ENCODE measurements at regions not wholly inside any gene's neighbourhood (a gene's known extent, or its start where the extent isn't known, plus 50 kb on each side); places are given as distances from the start of the nearest gene placed in this dataset.

DNA sequence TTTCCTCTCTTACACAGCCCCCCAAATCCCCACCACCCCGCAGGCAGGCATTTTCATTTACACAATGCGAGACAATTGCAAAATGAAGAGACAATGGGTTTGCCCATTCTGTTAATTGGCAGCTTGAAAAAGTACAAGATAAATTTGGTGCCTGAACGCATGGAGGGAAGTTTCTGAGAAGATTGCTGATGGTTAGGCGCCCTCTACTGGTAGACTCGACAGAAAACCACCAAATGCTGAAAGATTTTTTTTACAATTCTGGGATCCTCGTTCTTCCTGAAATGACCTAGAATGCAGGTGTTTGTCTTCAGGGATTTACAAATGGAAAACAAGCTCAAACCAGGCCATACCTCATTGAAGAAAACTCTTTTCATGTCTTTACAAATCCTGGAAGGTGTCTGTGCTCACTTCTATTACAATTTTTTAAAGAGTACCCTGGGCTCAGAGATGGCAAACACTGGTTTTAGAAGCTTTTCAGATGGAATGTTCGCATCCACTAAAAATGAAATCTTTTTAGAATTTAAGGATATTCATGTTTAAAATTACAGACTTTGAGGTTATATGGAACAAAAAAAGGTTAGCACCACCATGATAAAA, 338.5 kb downstream of the PMP22 start:
- Histone ChIP-seq H2AFZ (ENCODE audit: low read depth, low read length) (no peak overlapping the region), H2BK120ac (ENCODE audit: low read depth, low read length) (no peak overlapping the region), H3K4me1 (ENCODE audit: control insufficient read depth, insufficient read depth, low read depth, low read length) (no peaks in the 10 kb centered on the region), H3K27ac (ENCODE audit: low read length, poor library complexity, severe bottlenecking) (no peak overlapping the region), H3K79me1 (replicated peaks; ENCODE audit: low read length, poor library complexity, severe bottlenecking) (no peaks in the 10 kb centered on the region), H2AK5ac (ENCODE audit: low read length, severe bottlenecking) (no peak overlapping the region), H3K4ac (ENCODE audit: low read depth in 1 of 2, low read length in 2 of 2) (no peak overlapping the region), H4K8ac (ENCODE audit: low read length) (no peak overlapping the region), H2BK15ac (ENCODE audit: low read depth, poor library complexity, severe bottlenecking) (no peak overlapping the region), H3K18ac (ENCODE audit: low read depth in 1 of 2, low read length in 2 of 2) (no peak overlapping the region), H4K91ac (ENCODE audit: low read length) (no peak overlapping the region), H3K9ac (ENCODE audit: low read length) (no peak overlapping the region), H2BK12ac (ENCODE audit: low read length in 2 of 2) (no peak overlapping the region), H3K9me3 (ENCODE audit: control insufficient read depth, low read length) (no peaks in the 10 kb centered on the region), H3K27me3 (ENCODE audit: control insufficient read depth in 1 of 2, insufficient read depth in 1 of 2, low read length in 2 of 2) (no peaks in the 10 kb centered on the region), H2BK5ac (ENCODE audit: low read depth, low read length, poor library complexity, severe bottlenecking) (no peak overlapping the region), H3K4me3 (ENCODE audit: insufficient read depth in 1 of 2, low read depth in 1 of 2, low read length in 2 of 2) (no peak overlapping the region), H3K23ac (ENCODE audit: low read length in 2 of 2) (no peak overlapping the region), H3K14ac (ENCODE audit: low read length in 2 of 2) (no peak overlapping the region), H3K4me2 (ENCODE audit: low read length, poor library complexity, severe bottlenecking) (no peak overlapping the region), H3K36me3 (ENCODE audit: control insufficient read depth in 1 of 2, insufficient read depth in 2 of 2, low read depth in 1 of 2, low read length in 2 of 2) (no peaks in the 10 kb centered on the region)
- 3% methylated on average over 4 of the region's 7 CpGs for WGBS
- DNase-seq, result peak; percentile 74

GRCh38 chr17:14926073-14926472, 339.1 kb downstream of the PMP22 start:
- no peak overlapping the region for H3K9ac ChIP-seq (ENCODE audit: low read length)
- H3K4me1 ChIP-seq (ENCODE audit: control insufficient read depth, insufficient read depth, low read depth, low read length), result no peaks in the 10 kb centered on the region
- H3K14ac ChIP-seq (ENCODE audit: low read length in 2 of 2), result no peak overlapping the region
- no peak overlapping the region for H2BK15ac ChIP-seq (ENCODE audit: low read depth, poor library complexity, severe bottlenecking)
- H2BK5ac ChIP-seq (ENCODE audit: low read depth, low read length, poor library complexity, severe bottlenecking), result no peak overlapping the region
- H3K27ac ChIP-seq (ENCODE audit: low read length, poor library complexity, severe bottlenecking), result no peak overlapping the region
- H4K8ac ChIP-seq (ENCODE audit: low read length), result no peak overlapping the region
- no peaks in the 10 kb centered on the region for H3K9me3 ChIP-seq (ENCODE audit: control insufficient read depth, low read length)
- H3K4me2 ChIP-seq (ENCODE audit: low read length, poor library complexity, severe bottlenecking), result no peak overlapping the region
- no peaks in the 10 kb centered on the region for H3K36me3 ChIP-seq (ENCODE audit: control insufficient read depth in 1 of 2, insufficient read depth in 2 of 2, low read depth in 1 of 2, low read length in 2 of 2)
- H3K23ac ChIP-seq (ENCODE audit: low read length in 2 of 2), result no peak overlapping the region
- peak overlapping the region in 1 of 2 experiments; percentile 42 for H2BK12ac ChIP-seq (ENCODE audit: low read length in 2 of 2)
- H3K18ac ChIP-seq (ENCODE audit: low read depth in 1 of 2, low read length in 2 of 2), result peak overlapping the region in 1 of 2 experiments; percentile 34
- H3K79me1 ChIP-seq (replicated peaks; ENCODE audit: low read length, poor library complexity, severe bottlenecking), result no peaks in the 10 kb centered on the region
- H3K4ac ChIP-seq (ENCODE audit: low read depth in 1 of 2, low read length in 2 of 2), result no peak overlapping the region
- H4K91ac ChIP-seq (ENCODE audit: low read length), result no peak overlapping the region
- 91% methylated on average over 7 of the region's 8 CpGs for WGBS
- H3K27me3 ChIP-seq (ENCODE audit: control insufficient read depth in 1 of 2, insufficient read depth in 1 of 2, low read length in 2 of 2), result no peaks in the 10 kb centered on the region
- H2AK5ac ChIP-seq (ENCODE audit: low read length, severe bottlenecking), result no peak overlapping the region
- no peak for DNase-seq
- no peak overlapping the region for H2AFZ ChIP-seq (ENCODE audit: low read depth, low read length)
- no peak overlapping the region for H2BK120ac ChIP-seq (ENCODE audit: low read depth, low read length)
- no peak overlapping the region for H3K4me3 ChIP-seq (ENCODE audit: insufficient read depth in 1 of 2, low read depth in 1 of 2, low read length in 2 of 2)

GRCh38 chr17:14925498-14925897, 339.6 kb downstream of the PMP22 start:
- Histone ChIP-seq H3K79me1 (replicated peaks; ENCODE audit: low read length, poor library complexity, severe bottlenecking) (no peaks in the 10 kb centered on the region), H3K9ac (ENCODE audit: low read length) (no peak overlapping the region), H2BK12ac (ENCODE audit: low read length in 2 of 2) (peak overlapping the region in 1 of 2 experiments; percentile 60), H4K91ac (ENCODE audit: low read length) (no peak overlapping the region), H3K4me2 (ENCODE audit: low read length, poor library complexity, severe bottlenecking) (no peak overlapping the region), H2AK5ac (ENCODE audit: low read length, severe bottlenecking) (no peak overlapping the region), H3K4me1 (ENCODE audit: control insufficient read depth, insufficient read depth, low read depth, low read length) (no peaks in the 10 kb centered on the region), H4K8ac (ENCODE audit: low read length) (no peak overlapping the region), H3K18ac (ENCODE audit: low read depth in 1 of 2, low read length in 2 of 2) (no peak overlapping the region), H3K27ac (ENCODE audit: low read length, poor library complexity, severe bottlenecking) (no peak overlapping the region), H3K4ac (ENCODE audit: low read depth in 1 of 2, low read length in 2 of 2) (no peak overlapping the region), H3K4me3 (ENCODE audit: insufficient read depth in 1 of 2, low read depth in 1 of 2, low read length in 2 of 2) (no peak overlapping the region), H3K27me3 (ENCODE audit: control insufficient read depth in 1 of 2, insufficient read depth in 1 of 2, low read length in 2 of 2) (no peaks in the 10 kb centered on the region), H2BK5ac (ENCODE audit: low read depth, low read length, poor library complexity, severe bottlenecking) (no peak overlapping the region), H2AFZ (ENCODE audit: low read depth, low read length) (no peak overlapping the region), H2BK15ac (ENCODE audit: low read depth, poor library complexity, severe bottlenecking) (no peak overlapping the region), H2BK120ac (ENCODE audit: low read depth, low read length) (no peak overlapping the region), H3K9me3 (ENCODE audit: control insufficient read depth, low read length) (no peaks in the 10 kb centered on the region), H3K14ac (ENCODE audit: low read length in 2 of 2) (no peak overlapping the region), H3K36me3 (ENCODE audit: control insufficient read depth in 1 of 2, insufficient read depth in 2 of 2, low read depth in 1 of 2, low read length in 2 of 2) (no peaks in the 10 kb centered on the region), H3K23ac (ENCODE audit: low read length in 2 of 2) (no peak overlapping the region)
- no peak for DNase-seq
- 93% methylated on average over 2 of the region's 2 CpGs for WGBS

GRCh38 chr17:14923981-14924380, 341.1 kb downstream of the PMP22 start:
- H3K27ac ChIP-seq (ENCODE audit: low read length, poor library complexity, severe bottlenecking), result no peak overlapping the region
- H4K91ac ChIP-seq (ENCODE audit: low read length), result no peak overlapping the region
- no peak overlapping the region for H3K23ac ChIP-seq (ENCODE audit: low read length in 2 of 2)
- H2BK5ac ChIP-seq (ENCODE audit: low read depth, low read length, poor library complexity, severe bottlenecking), result no peak overlapping the region
- H3K4me3 ChIP-seq (ENCODE audit: insufficient read depth in 1 of 2, low read depth in 1 of 2, low read length in 2 of 2), result no peak overlapping the region
- no peak overlapping the region for H3K9ac ChIP-seq (ENCODE audit: low read length)
- peak; percentile 12 for DNase-seq
- no peaks in the 10 kb centered on the region for H3K27me3 ChIP-seq (ENCODE audit: control insufficient read depth in 1 of 2, insufficient read depth in 1 of 2, low read length in 2 of 2)
- H3K4me1 ChIP-seq (ENCODE audit: control insufficient read depth, insufficient read depth, low read depth, low read length), result peaks cover 2% of the 10 kb centered on the region
- H3K4ac ChIP-seq (ENCODE audit: low read depth in 1 of 2, low read length in 2 of 2), result no peak overlapping the region
- H3K36me3 ChIP-seq (ENCODE audit: control insufficient read depth in 1 of 2, insufficient read depth in 2 of 2, low read depth in 1 of 2, low read length in 2 of 2), result no peaks in the 10 kb centered on the region
- no peak overlapping the region for H4K8ac ChIP-seq (ENCODE audit: low read length)
- H3K18ac ChIP-seq (ENCODE audit: low read depth in 1 of 2, low read length in 2 of 2), result no peak overlapping the region
- H2BK12ac ChIP-seq (ENCODE audit: low read length in 2 of 2), result no peak overlapping the region
- no peak overlapping the region for H2BK15ac ChIP-seq (ENCODE audit: low read depth, poor library complexity, severe bottlenecking)
- H2AK5ac ChIP-seq (ENCODE audit: low read length, severe bottlenecking), result no peak overlapping the region
- H3K9me3 ChIP-seq (ENCODE audit: control insufficient read depth, low read length), result no peaks in the 10 kb centered on the region
- H2BK120ac ChIP-seq (ENCODE audit: low read depth, low read length), result no peak overlapping the region
- H2AFZ ChIP-seq (ENCODE audit: low read depth, low read length), result no peak overlapping the region
- H3K14ac ChIP-seq (ENCODE audit: low read length in 2 of 2), result no peak overlapping the region
- H3K79me1 ChIP-seq (replicated peaks; ENCODE audit: low read length, poor library complexity, severe bottlenecking), result no peaks in the 10 kb centered on the region
- 69% methylated on average over 2 of the region's 3 CpGs for WGBS
- H3K4me2 ChIP-seq (ENCODE audit: low read length, poor library complexity, severe bottlenecking), result no peak overlapping the region
